ENCODE measurements at regions not wholly inside any gene's neighbourhood (a gene's known extent, or its start where the extent isn't known, plus 50 kb on each side); places are given as distances from the start of the nearest gene placed in this dataset.

DNA sequence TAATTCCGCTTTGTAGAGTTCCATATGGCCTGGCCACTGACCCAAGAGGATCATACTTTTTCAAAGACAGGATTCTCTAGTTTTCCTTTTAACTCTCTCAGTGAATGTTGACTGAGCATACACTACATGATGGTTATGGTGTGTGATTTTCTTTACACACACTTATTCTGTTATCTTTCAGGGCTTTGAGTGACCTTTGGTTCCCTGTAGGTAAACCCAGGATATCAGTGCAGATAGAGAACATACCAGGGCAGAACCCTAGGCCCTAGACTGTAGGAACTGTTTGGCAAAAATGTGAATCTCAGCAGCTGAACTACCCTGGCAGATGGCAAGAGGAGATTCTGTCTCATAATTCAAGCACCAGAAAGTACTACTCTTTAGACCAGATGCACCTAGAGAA, 159.6 kb downstream of the KCNA5 start:
- TF ChIP-seq, protein P1, sequence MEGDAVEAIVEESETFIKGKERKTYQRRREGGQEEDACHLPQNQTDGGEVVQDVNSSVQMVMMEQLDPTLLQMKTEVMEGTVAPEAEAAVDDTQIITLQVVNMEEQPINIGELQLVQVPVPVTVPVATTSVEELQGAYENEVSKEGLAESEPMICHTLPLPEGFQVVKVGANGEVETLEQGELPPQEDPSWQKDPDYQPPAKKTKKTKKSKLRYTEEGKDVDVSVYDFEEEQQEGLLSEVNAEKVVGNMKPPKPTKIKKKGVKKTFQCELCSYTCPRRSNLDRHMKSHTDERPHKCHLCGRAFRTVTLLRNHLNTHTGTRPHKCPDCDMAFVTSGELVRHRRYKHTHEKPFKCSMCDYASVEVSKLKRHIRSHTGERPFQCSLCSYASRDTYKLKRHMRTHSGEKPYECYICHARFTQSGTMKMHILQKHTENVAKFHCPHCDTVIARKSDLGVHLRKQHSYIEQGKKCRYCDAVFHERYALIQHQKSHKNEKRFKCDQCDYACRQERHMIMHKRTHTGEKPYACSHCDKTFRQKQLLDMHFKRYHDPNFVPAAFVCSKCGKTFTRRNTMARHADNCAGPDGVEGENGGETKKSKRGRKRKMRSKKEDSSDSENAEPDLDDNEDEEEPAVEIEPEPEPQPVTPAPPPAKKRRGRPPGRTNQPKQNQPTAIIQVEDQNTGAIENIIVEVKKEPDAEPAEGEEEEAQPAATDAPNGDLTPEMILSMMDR (IDR thresholded peaks at IDR 0.05; ENCODE audit: low read length) = no peak
- no peak for TF ChIP-seq EZH2 (IDR thresholded peaks at IDR 0.05; ENCODE audit: borderline replicate concordance, low read length)
